ENCODE measurements at regions not wholly inside any gene's neighbourhood (a gene's known extent, or its start where the extent isn't known, plus 50 kb on each side); places are given as distances from the start of the nearest gene placed in this dataset.
"Not testable (repeated sequence)": the region's sequence is repeated elsewhere in the genome, so short reads cannot be mapped to it uniquely, and the experiment has no call there.

DNA sequence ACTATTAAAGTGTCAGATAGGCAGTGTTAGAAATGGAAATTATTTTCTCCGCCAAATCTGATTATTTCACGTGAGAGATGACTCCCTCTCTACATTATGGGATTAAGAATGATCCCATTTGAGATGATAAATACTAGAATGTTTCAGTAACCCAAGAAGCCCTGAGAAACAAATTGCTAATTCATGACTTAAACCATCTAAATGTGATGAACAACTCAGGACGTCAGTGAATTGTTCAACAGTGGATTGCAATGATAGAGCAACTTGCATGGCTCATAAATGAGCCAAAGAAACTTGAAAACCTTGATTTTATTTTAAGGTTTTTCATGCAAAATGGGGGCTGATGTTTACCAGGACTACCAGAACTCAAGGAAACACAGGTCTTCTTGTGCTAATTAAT is 350.5 kb upstream of the WWC1 start:
- Histone ChIP-seq H3K4me1 (ENCODE audit: control insufficient read depth in 3 of 3, insufficient read depth in 3 of 3, low read length in 3 of 3) (no peaks in the 10 kb centered on the region), H3K27ac (ENCODE audit: low read depth, low read length) (no peak overlapping the region), H3K27me3 (ENCODE audit: control insufficient read depth in 3 of 3, insufficient read depth in 3 of 3, low read length in 3 of 3) (no peaks in the 10 kb centered on the region), H3K9ac (ENCODE audit: low read depth in 1 of 3, low read length in 3 of 3) (no peak overlapping the region), H3K36me3 (ENCODE audit: control insufficient read depth in 3 of 3, insufficient read depth in 3 of 3, low read length in 3 of 3) (no peaks in the 10 kb centered on the region), H3K9me3 (ENCODE audit: control insufficient read depth in 3 of 3, low read length in 3 of 3) (no peaks in the 10 kb centered on the region), H3K4me3 (ENCODE audit: low read length in 3 of 3) (no peak overlapping the region)

DNA sequence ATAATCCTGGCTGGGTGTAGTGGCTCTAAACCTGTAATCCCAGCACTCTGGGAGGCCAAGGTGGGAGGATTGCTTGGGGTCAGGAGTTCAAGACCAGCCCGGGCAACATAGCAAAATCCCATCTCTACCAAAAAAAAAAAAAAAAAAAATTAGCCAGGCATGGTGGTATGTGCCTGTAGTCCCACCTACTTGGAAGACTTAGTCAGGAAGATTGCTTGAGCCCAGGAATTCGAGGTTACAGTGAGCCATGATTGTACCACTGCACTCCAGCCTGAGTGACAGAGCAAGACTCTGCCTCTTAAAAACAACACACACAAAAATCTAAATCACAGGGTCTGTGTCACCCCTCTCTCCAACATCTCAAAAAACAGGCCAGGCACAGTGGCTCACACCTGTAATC is 349.9 kb upstream of the WWC1 start:
- H3K27ac ChIP-seq (ENCODE audit: low read depth, low read length); H3K4me1 ChIP-seq (ENCODE audit: control insufficient read depth in 3 of 3, insufficient read depth in 3 of 3, low read length in 3 of 3); H3K27me3 ChIP-seq (ENCODE audit: control insufficient read depth in 3 of 3, insufficient read depth in 3 of 3, low read length in 3 of 3); H3K4me3 ChIP-seq (ENCODE audit: low read length in 3 of 3); H3K36me3 ChIP-seq (ENCODE audit: control insufficient read depth in 3 of 3, insufficient read depth in 3 of 3, low read length in 3 of 3); H3K9me3 ChIP-seq (ENCODE audit: control insufficient read depth in 3 of 3, low read length in 3 of 3); H3K9ac ChIP-seq (ENCODE audit: low read depth in 1 of 3, low read length in 3 of 3): not testable (repeated sequence)

DNA sequence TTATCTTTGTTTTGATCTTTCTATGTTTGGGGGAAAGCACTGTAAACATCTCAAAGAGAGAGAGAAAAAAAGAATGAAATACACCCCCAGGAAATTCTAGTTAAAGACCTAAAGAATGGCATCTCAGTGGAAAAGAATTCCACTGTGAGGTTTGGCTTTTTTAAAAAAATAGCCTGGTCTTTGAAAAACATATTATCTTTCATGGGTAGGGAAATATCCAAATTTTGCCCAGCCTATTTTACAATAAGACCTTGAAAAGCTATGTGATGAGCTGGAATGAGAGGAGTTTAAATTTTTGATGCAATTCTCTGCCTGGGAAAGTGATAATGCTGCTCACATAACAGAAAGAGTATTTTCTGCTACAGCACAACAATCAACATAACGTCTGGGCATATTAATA is 348.1 kb upstream of the WWC1 start:
- H3K9ac ChIP-seq (ENCODE audit: low read depth in 1 of 3, low read length in 3 of 3), result no peak overlapping the region
- H3K4me3 ChIP-seq (ENCODE audit: low read length in 3 of 3), result no peak overlapping the region
- no peak overlapping the region for H3K27ac ChIP-seq (ENCODE audit: low read depth, low read length)
- no peaks in the 10 kb centered on the region for H3K9me3 ChIP-seq (ENCODE audit: control insufficient read depth in 3 of 3, low read length in 3 of 3)
- H3K36me3 ChIP-seq (ENCODE audit: control insufficient read depth in 3 of 3, insufficient read depth in 3 of 3, low read length in 3 of 3), result no peaks in the 10 kb centered on the region
- H3K4me1 ChIP-seq (ENCODE audit: control insufficient read depth in 3 of 3, insufficient read depth in 3 of 3, low read length in 3 of 3), result no peaks in the 10 kb centered on the region
- no peaks in the 10 kb centered on the region for H3K27me3 ChIP-seq (ENCODE audit: control insufficient read depth in 3 of 3, insufficient read depth in 3 of 3, low read length in 3 of 3)

DNA sequence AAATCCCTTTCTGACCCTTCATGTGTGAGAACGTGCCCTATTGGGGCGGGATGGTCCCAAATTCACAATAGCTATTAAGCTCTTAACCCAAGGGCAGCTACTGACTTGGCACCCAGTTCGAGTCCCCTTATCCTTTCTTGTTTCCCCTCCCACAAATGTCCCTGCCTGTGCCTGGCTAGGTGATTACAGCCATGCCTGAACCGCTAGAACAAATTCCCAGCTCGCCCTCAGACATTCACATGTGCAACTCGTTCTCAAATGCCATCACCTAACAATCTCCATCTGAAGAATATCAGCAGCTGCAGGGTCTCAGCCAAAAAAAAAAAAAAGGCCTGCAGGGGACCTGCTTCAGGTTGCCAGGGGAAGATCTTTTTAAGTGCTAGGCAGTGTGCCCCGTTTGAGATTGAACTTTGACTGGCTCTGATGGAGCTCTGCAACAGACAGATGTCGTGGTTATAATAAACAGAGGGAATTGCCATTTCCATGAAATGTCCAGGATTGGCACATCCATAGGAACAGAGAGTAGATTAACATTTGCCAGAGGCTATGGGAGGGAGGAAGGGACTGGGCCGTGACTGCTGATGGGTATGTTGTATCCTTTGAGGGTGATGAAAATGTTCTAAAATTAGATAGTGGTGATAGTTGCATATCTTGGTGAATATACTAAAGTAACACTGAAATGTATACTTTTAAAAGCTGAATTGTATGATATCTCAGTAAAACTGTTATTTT is 347.2 kb upstream of the WWC1 start:
- no peaks in the 10 kb centered on the region for H3K4me1 ChIP-seq (ENCODE audit: control insufficient read depth in 3 of 3, insufficient read depth in 3 of 3, low read length in 3 of 3)
- H3K27me3 ChIP-seq (ENCODE audit: control insufficient read depth in 3 of 3, insufficient read depth in 3 of 3, low read length in 3 of 3), result no peaks in the 10 kb centered on the region
- no peak overlapping the region for H3K4me3 ChIP-seq (ENCODE audit: low read length in 3 of 3)
- no peaks in the 10 kb centered on the region for H3K9me3 ChIP-seq (ENCODE audit: control insufficient read depth in 3 of 3, low read length in 3 of 3)
- H3K36me3 ChIP-seq (ENCODE audit: control insufficient read depth in 3 of 3, insufficient read depth in 3 of 3, low read length in 3 of 3), result no peaks in the 10 kb centered on the region
- H3K9ac ChIP-seq (ENCODE audit: low read depth in 1 of 3, low read length in 3 of 3), result no peak overlapping the region
- no peak overlapping the region for H3K27ac ChIP-seq (ENCODE audit: low read depth, low read length)

DNA sequence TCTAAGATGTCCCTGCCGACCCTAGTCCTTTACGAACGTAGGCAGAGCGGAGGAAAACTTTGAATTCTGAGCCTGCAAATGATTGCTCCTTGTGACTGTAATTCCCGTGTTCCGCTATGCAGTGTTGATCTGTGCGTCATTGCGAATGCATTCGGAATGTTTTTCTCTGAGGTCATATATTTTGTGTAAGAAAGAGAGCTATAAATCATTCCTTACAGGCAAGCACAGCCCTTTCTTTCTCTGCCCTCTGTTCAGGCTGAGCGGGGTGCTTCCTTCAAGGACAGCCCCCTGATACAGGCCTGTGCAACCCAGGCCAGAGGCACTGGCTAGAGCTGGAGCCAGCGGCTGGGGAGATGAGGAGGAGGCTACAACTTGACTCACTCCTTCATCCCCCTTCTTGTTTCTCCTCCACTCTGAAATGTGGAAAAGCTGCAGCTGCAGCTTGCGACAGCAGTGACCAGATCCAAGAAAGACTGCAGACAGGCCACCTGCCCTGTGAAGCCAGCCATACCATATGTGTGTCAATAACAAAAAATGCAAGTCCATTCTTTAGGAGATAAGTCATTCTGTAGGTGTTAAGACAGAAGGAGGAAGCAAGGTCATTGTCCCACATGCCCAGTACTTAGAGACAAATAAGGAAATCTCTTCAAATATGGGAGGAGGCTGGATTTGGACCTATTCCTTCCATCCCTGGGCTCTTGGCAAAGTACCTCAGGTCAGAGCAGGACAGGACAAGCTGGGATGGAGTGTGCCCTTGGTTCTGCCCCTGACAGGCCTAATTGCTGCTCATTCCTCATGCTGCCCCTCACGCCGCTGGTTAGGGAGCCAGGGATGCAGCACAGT is 345.7 kb upstream of the WWC1 start:
- H3K4me3 ChIP-seq (ENCODE audit: low read length in 3 of 3), result no peak overlapping the region
- H3K27ac ChIP-seq (ENCODE audit: low read depth, low read length), result no peak overlapping the region
- H3K36me3 ChIP-seq (ENCODE audit: control insufficient read depth in 3 of 3, insufficient read depth in 3 of 3, low read length in 3 of 3), result no peaks in the 10 kb centered on the region
- H3K9ac ChIP-seq (ENCODE audit: low read depth in 1 of 3, low read length in 3 of 3), result no peak overlapping the region
- H3K27me3 ChIP-seq (ENCODE audit: control insufficient read depth in 3 of 3, insufficient read depth in 3 of 3, low read length in 3 of 3), result no peaks in the 10 kb centered on the region
- H3K4me1 ChIP-seq (ENCODE audit: control insufficient read depth in 3 of 3, insufficient read depth in 3 of 3, low read length in 3 of 3), result no peaks in the 10 kb centered on the region
- H3K9me3 ChIP-seq (ENCODE audit: control insufficient read depth in 3 of 3, low read length in 3 of 3), result no peaks in the 10 kb centered on the region

DNA sequence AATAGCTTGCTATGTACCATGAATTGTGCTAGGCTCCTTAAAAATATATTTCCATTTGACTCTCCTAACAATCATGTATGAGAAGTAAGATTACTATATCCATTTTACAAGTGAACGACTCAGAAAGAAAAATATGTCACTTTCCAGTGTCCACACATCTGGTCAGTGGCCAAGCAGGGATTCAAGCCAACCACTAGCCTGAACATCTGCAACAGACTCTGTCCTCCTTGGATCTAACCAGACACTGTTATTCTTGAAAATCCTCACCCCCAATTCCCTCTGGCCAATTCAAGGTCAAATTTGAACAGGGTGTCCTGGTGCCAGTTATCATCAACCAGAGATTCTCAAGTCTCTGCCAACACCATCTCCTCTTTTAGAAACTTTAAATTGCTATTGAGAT is 344.1 kb upstream of the WWC1 start:
- no peak overlapping the region for H3K27ac ChIP-seq (ENCODE audit: low read depth, low read length)
- peaks cover 0 to 3% (median 0%) of the 10 kb centered on the region in 3 donors for H3K4me1 ChIP-seq (ENCODE audit: control insufficient read depth in 3 of 3, insufficient read depth in 3 of 3, low read length in 3 of 3)
- no peak overlapping the region for H3K9ac ChIP-seq (ENCODE audit: low read depth in 1 of 3, low read length in 3 of 3)
- H3K36me3 ChIP-seq (ENCODE audit: control insufficient read depth in 3 of 3, insufficient read depth in 3 of 3, low read length in 3 of 3), result no peaks in the 10 kb centered on the region
- no peaks in the 10 kb centered on the region for H3K27me3 ChIP-seq (ENCODE audit: control insufficient read depth in 3 of 3, insufficient read depth in 3 of 3, low read length in 3 of 3)
- no peak overlapping the region for H3K4me3 ChIP-seq (ENCODE audit: low read length in 3 of 3)
- no peaks in the 10 kb centered on the region for H3K9me3 ChIP-seq (ENCODE audit: control insufficient read depth in 3 of 3, low read length in 3 of 3)

DNA sequence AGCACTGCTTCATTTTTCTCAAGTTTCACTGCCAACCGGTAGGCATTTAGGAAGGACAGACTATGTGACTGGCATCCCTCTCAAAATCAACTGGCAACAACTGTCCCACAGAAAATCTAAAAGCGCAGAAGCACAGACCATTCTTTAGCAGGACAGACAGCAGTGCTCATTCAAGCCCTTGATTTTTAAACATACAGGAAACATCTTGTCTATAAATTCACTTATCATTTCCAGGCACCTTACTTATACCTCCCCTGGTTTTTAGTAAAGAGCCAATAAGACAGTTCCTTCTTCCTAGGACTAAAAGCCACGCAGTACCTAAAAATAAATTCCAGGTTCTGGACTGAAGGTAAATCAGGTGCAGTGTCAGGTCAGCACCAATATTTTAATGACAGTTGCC is 343.2 kb upstream of the WWC1 start:
- H3K4me1 ChIP-seq (ENCODE audit: control insufficient read depth in 3 of 3, insufficient read depth in 3 of 3, low read length in 3 of 3), result peaks cover 0 to 3% (median 0%) of the 10 kb centered on the region in 3 donors
- H3K27ac ChIP-seq (ENCODE audit: low read depth, low read length), result no peak overlapping the region
- H3K4me3 ChIP-seq (ENCODE audit: low read length in 3 of 3), result no peak overlapping the region
- no peaks in the 10 kb centered on the region for H3K36me3 ChIP-seq (ENCODE audit: control insufficient read depth in 3 of 3, insufficient read depth in 3 of 3, low read length in 3 of 3)
- H3K27me3 ChIP-seq (ENCODE audit: control insufficient read depth in 3 of 3, insufficient read depth in 3 of 3, low read length in 3 of 3), result no peaks in the 10 kb centered on the region
- no peaks in the 10 kb centered on the region for H3K9me3 ChIP-seq (ENCODE audit: control insufficient read depth in 3 of 3, low read length in 3 of 3)
- H3K9ac ChIP-seq (ENCODE audit: low read depth in 1 of 3, low read length in 3 of 3), result no peak overlapping the region

DNA sequence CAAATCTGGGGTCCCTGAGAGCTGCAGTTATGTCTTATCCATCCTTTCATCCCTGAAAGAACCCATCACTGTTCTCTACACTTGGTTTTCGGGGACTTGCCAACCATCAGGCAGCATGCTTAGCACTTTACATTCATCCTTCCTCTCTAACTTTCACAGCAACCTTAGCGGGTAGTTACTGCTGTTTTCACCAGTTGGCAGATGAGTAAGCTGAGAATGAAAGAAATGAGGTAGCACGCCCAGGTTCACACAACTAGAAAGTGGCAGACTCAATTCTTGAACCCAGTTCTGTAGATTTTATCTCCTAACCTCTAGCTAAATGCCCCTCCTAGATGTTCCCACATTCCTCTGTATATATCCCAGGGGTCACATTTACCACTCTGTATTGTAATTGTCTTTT is 342.0 kb upstream of the WWC1 start:
- H3K27ac ChIP-seq (ENCODE audit: low read depth, low read length), result no peak overlapping the region
- no peaks in the 10 kb centered on the region for H3K36me3 ChIP-seq (ENCODE audit: control insufficient read depth in 3 of 3, insufficient read depth in 3 of 3, low read length in 3 of 3)
- H3K27me3 ChIP-seq (ENCODE audit: control insufficient read depth in 3 of 3, insufficient read depth in 3 of 3, low read length in 3 of 3), result no peaks in the 10 kb centered on the region
- H3K9me3 ChIP-seq (ENCODE audit: control insufficient read depth in 3 of 3, low read length in 3 of 3), result no peaks in the 10 kb centered on the region
- H3K9ac ChIP-seq (ENCODE audit: low read depth in 1 of 3, low read length in 3 of 3), result no peak overlapping the region
- H3K4me1 ChIP-seq (ENCODE audit: control insufficient read depth in 3 of 3, insufficient read depth in 3 of 3, low read length in 3 of 3), result peaks cover 0 to 3% (median 0%) of the 10 kb centered on the region in 3 donors
- no peak overlapping the region for H3K4me3 ChIP-seq (ENCODE audit: low read length in 3 of 3)

DNA sequence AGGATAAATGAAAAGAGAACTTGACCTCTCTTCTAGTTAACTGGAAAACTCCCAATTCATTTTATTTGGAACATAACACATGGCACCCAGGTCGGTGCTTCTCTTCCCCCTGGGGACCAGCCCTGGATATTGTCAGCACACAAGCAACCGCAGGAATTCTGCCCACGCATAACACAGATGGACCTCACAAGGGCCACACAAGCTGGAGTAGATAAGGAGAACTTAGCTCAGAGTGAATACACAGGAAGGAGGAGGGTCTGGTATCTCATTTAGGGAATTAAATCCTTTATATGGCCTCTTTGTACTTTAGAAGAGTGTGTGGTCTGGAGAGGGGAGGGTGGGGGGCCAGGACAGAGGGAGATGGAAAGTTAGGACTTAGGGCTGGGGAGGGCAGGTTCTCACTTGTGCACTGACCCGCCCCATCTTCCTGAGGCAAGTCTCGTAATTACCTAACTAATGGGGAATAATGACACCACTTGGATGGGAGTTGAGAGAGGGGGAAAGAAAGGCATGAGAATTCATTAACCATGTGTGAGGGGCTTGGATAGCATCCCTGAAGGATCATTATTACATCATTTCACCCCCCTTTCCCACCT is 341.2 kb upstream of the WWC1 start:
- H3K9me3 ChIP-seq (ENCODE audit: control insufficient read depth in 3 of 3, low read length in 3 of 3), result no peaks in the 10 kb centered on the region
- H3K9ac ChIP-seq (ENCODE audit: low read depth in 1 of 3, low read length in 3 of 3), result no peak overlapping the region
- no peaks in the 10 kb centered on the region for H3K27me3 ChIP-seq (ENCODE audit: control insufficient read depth in 3 of 3, insufficient read depth in 3 of 3, low read length in 3 of 3)
- no peaks in the 10 kb centered on the region for H3K36me3 ChIP-seq (ENCODE audit: control insufficient read depth in 3 of 3, insufficient read depth in 3 of 3, low read length in 3 of 3)
- no peak overlapping the region for H3K4me3 ChIP-seq (ENCODE audit: low read length in 3 of 3)
- no peak overlapping the region for H3K27ac ChIP-seq (ENCODE audit: low read depth, low read length)
- H3K4me1 ChIP-seq (ENCODE audit: control insufficient read depth in 3 of 3, insufficient read depth in 3 of 3, low read length in 3 of 3), result peaks cover 0 to 3% (median 0%) of the 10 kb centered on the region in 3 donors

DNA sequence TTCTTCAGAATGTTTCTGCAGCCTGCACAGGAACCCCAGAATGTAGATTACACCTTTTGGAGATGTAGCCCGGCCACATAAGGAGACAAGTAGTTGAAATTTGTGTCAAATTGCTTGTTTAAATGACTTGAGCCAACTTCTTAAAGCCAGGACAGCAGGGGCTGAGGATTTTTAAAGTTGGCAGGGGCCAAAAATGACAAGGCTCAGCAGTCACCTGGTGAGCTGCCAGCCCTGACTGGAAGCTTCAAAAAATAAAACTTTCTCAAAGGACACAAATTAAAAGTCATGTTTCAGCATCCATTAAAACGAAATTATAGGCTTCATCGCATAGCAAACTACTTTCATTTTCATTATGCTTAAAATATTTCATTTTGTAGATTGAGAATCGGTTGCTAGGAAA is 340.3 kb upstream of the WWC1 start:
- H3K9me3 ChIP-seq (ENCODE audit: control insufficient read depth in 3 of 3, low read length in 3 of 3), result no peaks in the 10 kb centered on the region
- no peaks in the 10 kb centered on the region for H3K27me3 ChIP-seq (ENCODE audit: control insufficient read depth in 3 of 3, insufficient read depth in 3 of 3, low read length in 3 of 3)
- no peak overlapping the region for H3K4me3 ChIP-seq (ENCODE audit: low read length in 3 of 3)
- no peak overlapping the region for H3K27ac ChIP-seq (ENCODE audit: low read depth, low read length)
- no peak overlapping the region for H3K9ac ChIP-seq (ENCODE audit: low read depth in 1 of 3, low read length in 3 of 3)
- H3K36me3 ChIP-seq (ENCODE audit: control insufficient read depth in 3 of 3, insufficient read depth in 3 of 3, low read length in 3 of 3), result no peaks in the 10 kb centered on the region
- peaks cover 0 to 3% (median 0%) of the 10 kb centered on the region in 3 donors for H3K4me1 ChIP-seq (ENCODE audit: control insufficient read depth in 3 of 3, insufficient read depth in 3 of 3, low read length in 3 of 3)

Measured in skeletal muscle tissue (tissue), 3 donors.